ENCODE measurements at regions not wholly inside any gene's neighbourhood (a gene's known extent, or its start where the extent isn't known, plus 50 kb on each side); places are given as distances from the start of the nearest gene placed in this dataset.

- TF ChIP-seq POLR2AphosphoS5 (IDR thresholded peaks at IDR 0.05; ENCODE audit: low read depth) (no peak), CTCF (conservative IDR thresholded peaks at IDR 0.05; ENCODE audit: low read depth in 2 of 2) (no peak), NANOG (IDR thresholded peaks at IDR 0.05; ENCODE audit: borderline replicate concordance) (no peak), EZH2phosphoT487 (IDR thresholded peaks at IDR 0.05; ENCODE audit: unreplicated experiment) (no peak)
These were observed 441.0 kb upstream of the MARCKS start for GRCh38 chr6:113416170-113416569.
